SK-N-SH (cell line): ENCODE measurements at regions not wholly inside any gene's neighbourhood (a gene's known extent, or its start where the extent isn't known, plus 50 kb on each side); places are given as distances from the start of the nearest gene placed in this dataset.
"Not testable (repeated sequence)": the region's sequence is repeated elsewhere in the genome, so short reads cannot be mapped to it uniquely, and the experiment has no call there.

Source experiments
- CTCF ChIA-PET: fragments of 300-600, 350-600 bp; formaldehyde crosslinking; extraction: SDS; loops from one replicate; lab custom pipeline; 2021; lab: Yijun Ruan, JAX
- POLR2A ChIA-PET: fragments of 350-600 bp; sonication (Branson Sonifier 250); formaldehyde crosslinking; extraction: SDS; loops from one replicate; lab custom pipeline; 2020; ENCODE audit warnings: antibody characterized with exemption, inconsistent platforms; lab: Yijun Ruan, JAX
- DNase-seq: peaks from one replicate; pipeline ENCODE4 v3.0.0; 2012
- H2AFZ ChIP-seq: fragments of 200-600 bp; sonication (generic); 2 replicates; pipeline ENCODE4 v1.8.1; 2016; ENCODE audit warnings: antibody characterized with exemption, mild to moderate bottlenecking, low read depth
- H3F3A ChIP-seq: fragments of 200-600 bp; sonication (generic); replicated peaks from 2 replicates; pipeline ENCODE3; 2016; ENCODE audit warnings: antibody characterized with exemption, mild to moderate bottlenecking; ENCODE audit not compliant: insufficient read depth
- H3K27ac ChIP-seq, 2 experiments: fragments of 200-500 bp in 1 of 2; fragments of 200-600 bp in 1 of 2; sonication (Bioruptor generic) in 1 of 2; sonication (generic), shearing (Covaris generic) in 1 of 2; 2 replicates each; pipeline versions ENCODE4 v1.5.1 to v1.6.1; 2014 to 2016; ENCODE audit warnings: low read depth in 2 of 2, inconsistent platforms in 1 of 2, low read length in 1 of 2, mild to moderate bottlenecking in 1 of 2, mixed read lengths in 1 of 2
- H3K27me3 ChIP-seq: fragments of 200-600 bp; sonication (generic), shearing (Covaris generic); 2 replicates; pipeline ENCODE4 v1.6.1; 2016; ENCODE audit warnings: mixed run types; ENCODE audit not compliant: insufficient read depth
- H3K36me3 ChIP-seq, 2 experiments: fragments of 200-500 bp in 1 of 2; fragments of 200-600 bp in 1 of 2; sonication (Bioruptor generic) in 1 of 2; sonication (generic) in 1 of 2; replicated peaks in 1 of 2; 2 replicates each; pipeline versions ENCODE3 to v1.5.1; 2014 to 2016; ENCODE audit warnings: low read length in 1 of 2, mild to moderate bottlenecking in 1 of 2; ENCODE audit not compliant: insufficient read depth in 2 of 2, control insufficient read depth in 1 of 2
- H3K4me1 ChIP-seq, 2 experiments: fragments of 200-500 bp in 1 of 2; fragments of 200-600 bp in 1 of 2; sonication (Bioruptor generic) in 1 of 2; sonication (generic), shearing (Covaris generic) in 1 of 2; 2 replicates each; pipeline versions ENCODE4 v1.5.1 to v1.6.1; 2014 to 2016; ENCODE audit warnings: low read depth in 1 of 2, low read length in 1 of 2, mixed run types in 1 of 2; ENCODE audit not compliant: insufficient read depth in 2 of 2, control insufficient read depth in 1 of 2
- H3K4me2 ChIP-seq: fragments of 200-600 bp; sonication (generic), shearing (Covaris generic); 2 replicates; pipeline ENCODE4 v1.6.1; 2017; ENCODE audit warnings: mixed run types
- H3K4me3 ChIP-seq, 2 experiments: fragments of 200-500 bp in 1 of 2; fragments of 200-600 bp in 1 of 2; sonication (Bioruptor generic) in 1 of 2; sonication (generic), shearing (Covaris generic) in 1 of 2; 2 replicates each; pipeline versions ENCODE4 v1.5.1 to v1.8.1; 2014 to 2016; ENCODE audit warnings: low read depth in 2 of 2, inconsistent platforms in 1 of 2, low read length in 1 of 2, mild to moderate bottlenecking in 1 of 2, mixed read lengths in 1 of 2, moderate library complexity in 1 of 2
- H3K79me2 ChIP-seq: fragments of 200-600 bp; sonication (generic); 2 replicates; pipeline ENCODE4 v1.8.1; 2017; ENCODE audit warnings: mild to moderate bottlenecking; ENCODE audit not compliant: insufficient read depth
- H3K9ac ChIP-seq: fragments of 200-600 bp; sonication (generic); 2 replicates; pipeline ENCODE4 v1.6.1; 2017; ENCODE audit warnings: mixed run types
- H3K9me2 ChIP-seq: fragments of 200-600 bp; sonication (generic); 2 replicates; pipeline ENCODE4 v1.6.1; 2017; ENCODE audit warnings: mixed run types
- H3K9me3 ChIP-seq: fragments of 200-600 bp; sonication (generic); 2 replicates; pipeline ENCODE4 v1.6.1; 2017; ENCODE audit warnings: mixed run types, mild to moderate bottlenecking, moderate library complexity
- H4K20me1 ChIP-seq: fragments of 200-600 bp; sonication (generic); 2 replicates; pipeline ENCODE4 v1.6.1; 2017; ENCODE audit warnings: mild to moderate bottlenecking, mixed run types; ENCODE audit not compliant: insufficient read depth
- whole genome bisulfite sequencing: methylation state at CpG from one replicate; pipeline ENCODE4 v1.1.6; 2017; ENCODE audit warnings: low lambda C conversion rate; 5-methylcytosine and 5-hydroxymethylcytosine counted together

DNA sequence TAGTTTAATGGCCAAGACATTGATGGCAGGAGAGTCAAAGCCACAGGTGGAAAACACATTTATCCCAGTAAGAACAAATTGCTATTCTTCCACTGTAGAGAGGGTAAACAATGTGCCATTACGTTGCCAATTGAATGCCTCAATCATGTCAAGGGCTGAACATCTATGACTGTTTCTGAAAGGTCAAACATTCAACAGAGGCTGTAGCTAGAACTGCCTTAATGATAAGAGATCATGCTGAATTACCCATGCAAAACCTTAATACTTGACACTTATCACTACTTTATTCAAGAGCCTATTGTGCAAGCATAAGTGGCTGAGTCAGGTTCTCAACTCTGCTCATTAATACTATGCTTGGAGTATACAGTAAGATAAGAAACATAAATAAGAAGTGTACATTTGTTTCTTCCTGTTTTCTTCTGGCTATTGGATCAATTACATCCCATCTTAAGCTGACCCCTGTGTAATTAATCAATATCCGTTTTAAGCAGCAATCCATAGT is 409.5 kb downstream of the OR4F29 start:
- H3K9me3 ChIP-seq, H3K4me2 ChIP-seq, H3K4me1 ChIP-seq, POLR2A ChIA-PET, H3K79me2 ChIP-seq, H3F3A ChIP-seq, H4K20me1 ChIP-seq, DNase-seq, H3K9me2 ChIP-seq, H3K36me3 ChIP-seq, H3K4me3 ChIP-seq, H2AFZ ChIP-seq, H3K27ac ChIP-seq, H3K9ac ChIP-seq, CTCF ChIA-PET, H3K27me3 ChIP-seq: not testable (repeated sequence)
- WGBS: no CpG with 5 or more reads among the region's 2 CpGs

- H3F3A ChIP-seq, H3K4me1 ChIP-seq, CTCF ChIA-PET, H3K79me2 ChIP-seq, H3K9me3 ChIP-seq, DNase-seq, POLR2A ChIA-PET, H3K9me2 ChIP-seq, H3K36me3 ChIP-seq, H3K4me2 ChIP-seq, H3K9ac ChIP-seq, H3K27me3 ChIP-seq, H4K20me1 ChIP-seq, H3K4me3 ChIP-seq, H3K27ac ChIP-seq, H2AFZ ChIP-seq: not testable (repeated sequence)
Observed at GRCh38 chr1:41197-41596, 410.3 kb downstream of the OR4F29 start.

DNA sequence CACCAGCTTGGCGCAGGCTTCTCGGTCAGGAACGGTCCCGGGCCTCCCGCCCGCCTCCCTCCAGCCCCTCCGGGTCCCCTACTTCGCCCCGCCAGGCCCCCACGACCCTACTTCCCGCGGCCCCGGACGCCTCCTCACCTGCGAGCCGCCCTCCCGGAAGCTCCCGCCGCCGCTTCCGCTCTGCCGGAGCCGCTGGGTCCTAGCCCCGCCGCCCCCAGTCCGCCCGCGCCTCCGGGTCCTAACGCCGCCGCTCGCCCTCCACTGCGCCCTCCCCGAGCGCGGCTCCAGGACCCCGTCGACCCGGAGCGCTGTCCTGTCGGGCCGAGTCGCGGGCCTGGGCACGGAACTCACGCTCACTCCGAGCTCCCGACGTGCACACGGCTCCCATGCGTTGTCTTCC is 422.3 kb downstream of the OR4F29 start:
- POLR2A ChIA-PET, H3K4me1 ChIP-seq, H2AFZ ChIP-seq, H3K9ac ChIP-seq, H3K4me3 ChIP-seq, H3K27me3 ChIP-seq, DNase-seq, H3K36me3 ChIP-seq, H3K4me2 ChIP-seq, H4K20me1 ChIP-seq, H3K9me2 ChIP-seq, H3F3A ChIP-seq, H3K79me2 ChIP-seq, CTCF ChIA-PET, H3K27ac ChIP-seq, H3K9me3 ChIP-seq: not testable (repeated sequence)
- under 1% methylated on average over 20 of the region's 52 CpGs for WGBS

GRCh38 chr1:17298-17697 is 434.2 kb downstream of the OR4F29 start:
- WGBS: 98% methylated on average over 5 of the region's 12 CpGs
- H3K4me1 ChIP-seq, H3K36me3 ChIP-seq, H3K27me3 ChIP-seq, H3F3A ChIP-seq, H3K4me2 ChIP-seq, H3K9ac ChIP-seq, DNase-seq, H3K9me3 ChIP-seq, H3K79me2 ChIP-seq, H2AFZ ChIP-seq, H3K9me2 ChIP-seq, POLR2A ChIA-PET, H4K20me1 ChIP-seq, H3K4me3 ChIP-seq, CTCF ChIA-PET, H3K27ac ChIP-seq: not testable (repeated sequence)

DNA sequence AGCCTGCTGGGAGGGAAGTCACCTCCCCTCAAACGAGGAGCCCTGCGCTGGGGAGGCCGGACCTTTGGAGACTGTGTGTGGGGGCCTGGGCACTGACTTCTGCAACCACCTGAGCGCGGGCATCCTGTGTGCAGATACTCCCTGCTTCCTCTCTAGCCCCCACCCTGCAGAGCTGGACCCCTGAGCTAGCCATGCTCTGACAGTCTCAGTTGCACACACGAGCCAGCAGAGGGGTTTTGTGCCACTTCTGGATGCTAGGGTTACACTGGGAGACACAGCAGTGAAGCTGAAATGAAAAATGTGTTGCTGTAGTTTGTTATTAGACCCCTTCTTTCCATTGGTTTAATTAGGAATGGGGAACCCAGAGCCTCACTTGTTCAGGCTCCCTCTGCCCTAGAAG is 435.5 kb downstream of the OR4F29 start:
- H3K4me3 ChIP-seq, H3F3A ChIP-seq, H3K79me2 ChIP-seq, H3K9ac ChIP-seq, DNase-seq, POLR2A ChIA-PET, CTCF ChIA-PET, H3K36me3 ChIP-seq, H3K4me1 ChIP-seq, H4K20me1 ChIP-seq, H3K27ac ChIP-seq, H3K9me2 ChIP-seq, H3K27me3 ChIP-seq, H2AFZ ChIP-seq, H3K9me3 ChIP-seq, H3K4me2 ChIP-seq: not testable (repeated sequence)
- 95% methylated on average over 6 of the region's 6 CpGs for WGBS
